ENCODE measurements at regions not wholly inside any gene's neighbourhood (a gene's known extent, or its start where the extent isn't known, plus 50 kb on each side); places are given as distances from the start of the nearest gene placed in this dataset.

- TF ChIP-seq, protein P1, sequence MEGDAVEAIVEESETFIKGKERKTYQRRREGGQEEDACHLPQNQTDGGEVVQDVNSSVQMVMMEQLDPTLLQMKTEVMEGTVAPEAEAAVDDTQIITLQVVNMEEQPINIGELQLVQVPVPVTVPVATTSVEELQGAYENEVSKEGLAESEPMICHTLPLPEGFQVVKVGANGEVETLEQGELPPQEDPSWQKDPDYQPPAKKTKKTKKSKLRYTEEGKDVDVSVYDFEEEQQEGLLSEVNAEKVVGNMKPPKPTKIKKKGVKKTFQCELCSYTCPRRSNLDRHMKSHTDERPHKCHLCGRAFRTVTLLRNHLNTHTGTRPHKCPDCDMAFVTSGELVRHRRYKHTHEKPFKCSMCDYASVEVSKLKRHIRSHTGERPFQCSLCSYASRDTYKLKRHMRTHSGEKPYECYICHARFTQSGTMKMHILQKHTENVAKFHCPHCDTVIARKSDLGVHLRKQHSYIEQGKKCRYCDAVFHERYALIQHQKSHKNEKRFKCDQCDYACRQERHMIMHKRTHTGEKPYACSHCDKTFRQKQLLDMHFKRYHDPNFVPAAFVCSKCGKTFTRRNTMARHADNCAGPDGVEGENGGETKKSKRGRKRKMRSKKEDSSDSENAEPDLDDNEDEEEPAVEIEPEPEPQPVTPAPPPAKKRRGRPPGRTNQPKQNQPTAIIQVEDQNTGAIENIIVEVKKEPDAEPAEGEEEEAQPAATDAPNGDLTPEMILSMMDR (IDR thresholded peaks at IDR 0.05; ENCODE audit: control extremely low read depth in 1 of 3, insufficient read depth in 1 of 3, low read depth in 1 of 3, low read length in 3 of 3): no peak
- TF ChIP-seq TAF7 (optimal IDR thresholded peaks at IDR 0.05; ENCODE audit: borderline replicate concordance, low read depth, low read length): no peak
- TF ChIP-seq NRF1 (IDR thresholded peaks at IDR 0.05; ENCODE audit: low read depth, low read length): no peak
- TF ChIP-seq GTF2F1 (IDR thresholded peaks at IDR 0.05; ENCODE audit: borderline replicate concordance, low read depth, low read length): no peak
- no peak for TF ChIP-seq MAFK (IDR thresholded peaks at IDR 0.05; ENCODE audit: low read depth, low read length)
- TF ChIP-seq EZH2 (IDR thresholded peaks at IDR 0.05; ENCODE audit: low read depth, low read length, severe bottlenecking): no peak
- TF ChIP-seq RFX5 (IDR thresholded peaks at IDR 0.05; ENCODE audit: borderline replicate concordance, low read depth, low read length): no peak
- no peak for TF ChIP-seq CREB1 (IDR thresholded peaks at IDR 0.05)
- TF ChIP-seq HDAC6 (IDR thresholded peaks at IDR 0.05; ENCODE audit: low read depth, low read length): no peak
- no peak for TF ChIP-seq YY1 (IDR thresholded peaks at IDR 0.05; ENCODE audit: low read depth, low read length)
- TF ChIP-seq SIN3A (conservative IDR thresholded peaks at IDR 0.05 in 1 of 2, IDR thresholded peaks at IDR 0.05 in 1 of 2; ENCODE audit: low read depth in 1 of 2, low read length in 2 of 2): no peak
- no peak for TF ChIP-seq CEBPB (IDR thresholded peaks at IDR 0.05; ENCODE audit: low read depth, low read length)
- no peak for TF ChIP-seq MAX (IDR thresholded peaks at IDR 0.05)
- no peak for TF ChIP-seq ATF3 (IDR thresholded peaks at IDR 0.05; ENCODE audit: insufficient read depth, low read depth, low read length)
These were observed 361.4 kb upstream of the NPSR1 start for GRCh38 chr7:34296663-34297062.

All from H1 (cell line).